ENCODE measurements at regions not wholly inside any gene's neighbourhood (a gene's known extent, or its start where the extent isn't known, plus 50 kb on each side); places are given as distances from the start of the nearest gene placed in this dataset.

- Histone ChIP-seq H3K36me3 (ENCODE audit: control insufficient read depth, insufficient read depth, low read length) (no peaks in the 10 kb centered on the region), H3K4me3 (ENCODE audit: low read depth, low read length) (no peak overlapping the region), H3K27me3 (ENCODE audit: control insufficient read depth, insufficient read depth, low read length) (no peaks in the 10 kb centered on the region)
- DNase-seq (ENCODE audit: low read depth), result no peak
- no peak for TF ChIP-seq CTCF (IDR thresholded peaks at IDR 0.05; ENCODE audit: insufficient read depth, low read depth, low read length)
- ChIA-PET POLR2A (no interaction called here), CTCF (no interaction called here)
Observed at GRCh38 chr5:144857454-144857853, 686.8 kb downstream of the KCTD16 start.

GRCh38 chr5:144844086-144844485 lies 673.4 kb downstream of the KCTD16 start:
- CTCF ChIA-PET, result no interaction called here
- DNase-seq (ENCODE audit: low read depth), result peak; percentile 4
- TF ChIP-seq CTCF (IDR thresholded peaks at IDR 0.05; ENCODE audit: insufficient read depth, low read depth, low read length), result no peak

GRCh38 chr5:144832416-144832815 lies 661.7 kb downstream of the KCTD16 start:
- CTCF ChIA-PET, result no interaction called here
- Histone ChIP-seq H3K36me3 (ENCODE audit: control insufficient read depth, insufficient read depth, low read length) (no peaks in the 10 kb centered on the region), H3K27me3 (ENCODE audit: control insufficient read depth, insufficient read depth, low read length) (no peaks in the 10 kb centered on the region), H3K4me3 (ENCODE audit: low read depth, low read length) (no peak overlapping the region)
- POLR2A ChIA-PET, result no interaction called here
- no peak for TF ChIP-seq CTCF (IDR thresholded peaks at IDR 0.05; ENCODE audit: insufficient read depth, low read depth, low read length)
- no peak for DNase-seq (ENCODE audit: low read depth)

More at GRCh38 chr5:144844086-144844485, 673.4 kb downstream of the KCTD16 start:
- POLR2A ChIA-PET, result no interaction called here
- Histone ChIP-seq H3K36me3 (ENCODE audit: control insufficient read depth, insufficient read depth, low read length) (no peaks in the 10 kb centered on the region), H3K27me3 (ENCODE audit: control insufficient read depth, insufficient read depth, low read length) (no peaks in the 10 kb centered on the region), H3K4me3 (ENCODE audit: low read depth, low read length) (no peak overlapping the region)

- ChIA-PET POLR2A (no interaction called here), CTCF (no interaction called here)
- DNase-seq (ENCODE audit: low read depth), result no peak
- Histone ChIP-seq H3K27me3 (ENCODE audit: control insufficient read depth, insufficient read depth, low read length) (no peaks in the 10 kb centered on the region), H3K36me3 (ENCODE audit: control insufficient read depth, insufficient read depth, low read length) (no peaks in the 10 kb centered on the region), H3K4me3 (ENCODE audit: low read depth, low read length) (no peak overlapping the region)
- no peak for TF ChIP-seq CTCF (IDR thresholded peaks at IDR 0.05; ENCODE audit: insufficient read depth, low read depth, low read length)
Observed at GRCh38 chr5:144831650-144832049, 661.0 kb downstream of the KCTD16 start.

- Histone ChIP-seq H3K36me3 (ENCODE audit: control insufficient read depth, insufficient read depth, low read length) (no peaks in the 10 kb centered on the region), H3K27me3 (ENCODE audit: control insufficient read depth, insufficient read depth, low read length) (no peaks in the 10 kb centered on the region), H3K4me3 (ENCODE audit: low read depth, low read length) (no peak overlapping the region)
- CTCF ChIA-PET, result no interaction called here
- TF ChIP-seq CTCF (IDR thresholded peaks at IDR 0.05; ENCODE audit: insufficient read depth, low read depth, low read length), result no peak
- POLR2A ChIA-PET, result no interaction called here
- DNase-seq (ENCODE audit: low read depth), result no peak
Observed at GRCh38 chr5:144822503-144822902, 651.8 kb downstream of the KCTD16 start.
